ENCODE measurements at regions not wholly inside any gene's neighbourhood (a gene's known extent, or its start where the extent isn't known, plus 50 kb on each side); places are given as distances from the start of the nearest gene placed in this dataset.
A peak's percentile ranks its signal among the peaks of the same experiment; 100 is the strongest.
"Not testable (repeated sequence)": the region's sequence is repeated elsewhere in the genome, so short reads cannot be mapped to it uniquely, and the experiment has no call there.

- Mint-ChIP-seq H3K27ac (peak overlapping the region in 1 of 6 donors; percentile 35), H3K9me3 (no peaks in the 10 kb centered on the region), H3K4me1 (peaks cover 21 to 32% of the 10 kb centered on the region in 2 donors), H3K36me3 (peaks cover 0 to 4% (median 1%) of the 10 kb centered on the region in 3 donors), H3K27me3 (ENCODE audit: low read depth in 3 of 3) (peaks cover 0 to 2% (median 0%) of the 10 kb centered on the region in 3 donors), H3K4me3 (no peak overlapping the region)
- DNase-seq = no peak
These were observed 159.1 kb upstream of the ZNF608 start for GRCh38 chr5:124905256-124906130.

GRCh38 chr5:124906339-124907097, 160.1 kb upstream of the ZNF608 start:
- H3K4me3 Mint-ChIP-seq = no peak overlapping the region
- H3K36me3 Mint-ChIP-seq = no peaks in the 10 kb centered on the region
- H3K4me1 Mint-ChIP-seq = peaks cover 20 to 24% of the 10 kb centered on the region in 2 donors

GRCh38 chr5:124907098-124907644, 160.7 kb upstream of the ZNF608 start:
- Mint-ChIP-seq H3K27me3 (ENCODE audit: low read depth in 3 of 3) (peaks cover 0 to 2% (median 0%) of the 10 kb centered on the region in 3 donors), H3K9me3 (no peaks in the 10 kb centered on the region), H3K27ac (no peak overlapping the region), H3K4me3 (no peak overlapping the region), H3K4me1 (peaks cover 13 to 17% of the 10 kb centered on the region in 2 donors), H3K36me3 (no peaks in the 10 kb centered on the region)
- no peak for DNase-seq

More at GRCh38 chr5:124906339-124907097, 160.1 kb upstream of the ZNF608 start:
- H3K27ac Mint-ChIP-seq = no peak overlapping the region
- no peaks in the 10 kb centered on the region for H3K9me3 Mint-ChIP-seq
- peaks cover 0 to 2% (median 0%) of the 10 kb centered on the region in 3 donors for H3K27me3 Mint-ChIP-seq (ENCODE audit: low read depth in 3 of 3)
- no peak for DNase-seq

- Mint-ChIP-seq H3K27ac (no peak overlapping the region), H3K9me3 (no peaks in the 10 kb centered on the region), H3K36me3 (no peaks in the 10 kb centered on the region), H3K4me1 (peaks cover under 1 to 3% of the 10 kb centered on the region in 2 donors), H3K27me3 (ENCODE audit: low read depth in 3 of 3) (peaks cover 0 to 3% (median 2%) of the 10 kb centered on the region in 3 donors), H3K4me3 (no peak overlapping the region)
- DNase-seq = no peak
These were observed 162.4 kb upstream of the ZNF608 start for GRCh38 chr5:124908581-124909451.

- peaks cover 0 to 5% (median 2%) of the 10 kb centered on the region in 3 donors for H3K27me3 Mint-ChIP-seq (ENCODE audit: low read depth in 3 of 3)
- H3K36me3 Mint-ChIP-seq = peaks cover 0 to 3% (median 0%) of the 10 kb centered on the region in 3 donors
- H3K27ac Mint-ChIP-seq = peak overlapping the region in 1 of 6 donors; percentile 22
- H3K4me1 Mint-ChIP-seq = peaks cover 0 to 2% of the 10 kb centered on the region in 2 donors
- H3K9me3 Mint-ChIP-seq = no peaks in the 10 kb centered on the region
- DNase-seq = no peak
- H3K4me3 Mint-ChIP-seq = no peak overlapping the region
These were observed 163.3 kb upstream of the ZNF608 start for GRCh38 chr5:124909734-124910133.

GRCh38 chr5:124910354-124911016, 164.0 kb upstream of the ZNF608 start:
- no peak overlapping the region for H3K4me3 Mint-ChIP-seq
- peaks cover 0 to 3% (median 0%) of the 10 kb centered on the region in 3 donors for H3K36me3 Mint-ChIP-seq
- H3K9me3 Mint-ChIP-seq = no peaks in the 10 kb centered on the region
- no peak overlapping the region for H3K27ac Mint-ChIP-seq
- no peak for DNase-seq
- H3K4me1 Mint-ChIP-seq = peaks cover 0 to 2% of the 10 kb centered on the region in 2 donors
- H3K27me3 Mint-ChIP-seq (ENCODE audit: low read depth in 3 of 3) = peaks cover 0 to 5% (median 2%) of the 10 kb centered on the region in 3 donors

GRCh38 chr5:124912638-124913328, 166.3 kb upstream of the ZNF608 start:
- Mint-ChIP-seq H3K4me3 (no peak overlapping the region), H3K9me3 (no peaks in the 10 kb centered on the region), H3K27me3 (ENCODE audit: low read depth in 3 of 3) (peaks cover 0 to 6% (median 5%) of the 10 kb centered on the region in 3 donors), H3K4me1 (peaks cover 2 to 6% of the 10 kb centered on the region in 2 donors), H3K36me3 (peaks cover 0 to 3% (median 0%) of the 10 kb centered on the region in 3 donors), H3K27ac (no peak overlapping the region)
- DNase-seq = no peak

- Mint-ChIP-seq H3K36me3 (peaks cover 0 to 3% (median 0%) of the 10 kb centered on the region in 3 donors), H3K9me3 (no peaks in the 10 kb centered on the region), H3K27ac (no peak overlapping the region), H3K4me1 (peaks cover 2 to 6% of the 10 kb centered on the region in 2 donors), H3K4me3 (no peak overlapping the region), H3K27me3 (ENCODE audit: low read depth in 3 of 3) (peaks cover 0 to 6% (median 5%) of the 10 kb centered on the region in 3 donors)
- DNase-seq = no peak
These were observed 166.9 kb upstream of the ZNF608 start for GRCh38 chr5:124913329-124913653.

GRCh38 chr5:124916313-124916712, 169.9 kb upstream of the ZNF608 start:
- H3K27ac Mint-ChIP-seq; DNase-seq; H3K9me3 Mint-ChIP-seq; H3K4me1 Mint-ChIP-seq; H3K4me3 Mint-ChIP-seq; H3K36me3 Mint-ChIP-seq; H3K27me3 Mint-ChIP-seq (ENCODE audit: low read depth in 3 of 3): not testable (repeated sequence)

GRCh38 chr5:124918618-124919017, 172.2 kb upstream of the ZNF608 start:
- peaks cover 0 to 3% (median 0%) of the 10 kb centered on the region in 3 donors for H3K36me3 Mint-ChIP-seq
- no peak overlapping the region for H3K27ac Mint-ChIP-seq
- peaks cover 0 to 6% of the 10 kb centered on the region in 2 donors for H3K4me1 Mint-ChIP-seq
- H3K27me3 Mint-ChIP-seq (ENCODE audit: low read depth in 3 of 3) = peaks cover 0 to 6% (median 3%) of the 10 kb centered on the region in 3 donors
- no peaks in the 10 kb centered on the region for H3K9me3 Mint-ChIP-seq
- DNase-seq = no peak
- H3K4me3 Mint-ChIP-seq = no peak overlapping the region

- peaks cover 0 to 3% (median 0%) of the 10 kb centered on the region in 3 donors for H3K36me3 Mint-ChIP-seq
- H3K4me1 Mint-ChIP-seq = peaks cover 0 to 6% of the 10 kb centered on the region in 2 donors
- no peak overlapping the region for H3K4me3 Mint-ChIP-seq
- H3K27me3 Mint-ChIP-seq (ENCODE audit: low read depth in 3 of 3) = peaks cover 0 to 6% (median 3%) of the 10 kb centered on the region in 3 donors
- no peak overlapping the region for H3K27ac Mint-ChIP-seq
- no peaks in the 10 kb centered on the region for H3K9me3 Mint-ChIP-seq
- no peak for DNase-seq
These were observed 172.6 kb upstream of the ZNF608 start for GRCh38 chr5:124919076-124919475.

GRCh38 chr5:124919747-124920525, 173.5 kb upstream of the ZNF608 start:
- no peak overlapping the region for H3K27ac Mint-ChIP-seq
- no peak overlapping the region for H3K4me3 Mint-ChIP-seq
- H3K36me3 Mint-ChIP-seq = no peaks in the 10 kb centered on the region
- no peaks in the 10 kb centered on the region for H3K9me3 Mint-ChIP-seq
- no peak for DNase-seq
- peaks cover 0 to 6% of the 10 kb centered on the region in 2 donors for H3K4me1 Mint-ChIP-seq
- H3K27me3 Mint-ChIP-seq (ENCODE audit: low read depth in 3 of 3) = peaks cover 0 to 6% (median 0%) of the 10 kb centered on the region in 3 donors
